Activated CD8-positive, alpha-beta memory T cell treated with anti-CD3 and anti-CD28 coated beads for 36 hours (primary cell): ENCODE measurements at regions not wholly inside any gene's neighbourhood (a gene's known extent, or its start where the extent isn't known, plus 50 kb on each side); places are given as distances from the start of the nearest gene placed in this dataset.
"Not testable (repeated sequence)": the region's sequence is repeated elsewhere in the genome, so short reads cannot be mapped to it uniquely, and the experiment has no call there.

ENCODE experiments used
- CTCF ChIA-PET: fragments of 350-600 bp; sonication (Branson Sonifier 250); formaldehyde crosslinking; loops from one replicate; lab custom pipeline; 2021; ENCODE audit warnings: antibody characterized with exemption; lab: Charles Lee
- POLR2A ChIA-PET: fragments of 350-600 bp; sonication (Branson Sonifier 250); formaldehyde crosslinking; loops from one replicate; lab custom pipeline; 2021; ENCODE audit warnings: antibody characterized with exemption; lab: Charles Lee

GRCh38 chr5:12652201-12652600, 748.0 kb upstream of the CTNND2 start:
- POLR2A ChIA-PET, result no interaction called here
- CTCF ChIA-PET, result no interaction called here

GRCh38 chr5:12648558-12648957, 744.3 kb upstream of the CTNND2 start:
- POLR2A ChIA-PET, result no interaction called here

GRCh38 chr5:12647613-12648012, 743.4 kb upstream of the CTNND2 start:
- POLR2A ChIA-PET, result no interaction called here
- CTCF ChIA-PET, result no interaction called here

More at GRCh38 chr5:12648558-12648957, 744.3 kb upstream of the CTNND2 start:
- CTCF ChIA-PET, result no interaction called here

GRCh38 chr5:12645582-12645981, 741.3 kb upstream of the CTNND2 start:
- ChIA-PET CTCF (no interaction called here), POLR2A (no interaction called here)

DNA sequence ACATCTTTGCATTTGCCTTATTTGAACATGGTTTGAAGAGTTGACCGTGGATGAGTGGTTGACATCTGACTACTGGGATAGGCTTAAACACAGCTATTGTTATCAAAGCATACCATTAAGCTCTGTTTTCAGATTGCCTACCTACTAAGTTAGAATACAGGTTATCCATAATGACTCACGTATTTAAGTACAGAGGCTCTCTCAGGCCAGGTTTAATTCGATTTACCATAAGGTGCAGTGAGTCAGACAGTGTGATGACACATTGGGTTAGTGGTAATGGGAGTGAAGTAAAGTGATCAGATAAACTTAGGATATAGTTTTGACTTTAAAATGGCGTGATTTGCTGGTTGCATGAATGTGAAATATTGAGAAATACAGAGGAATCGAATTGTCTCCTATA, 732.0 kb upstream of the CTNND2 start:
- ChIA-PET CTCF (no interaction called here), POLR2A (no interaction called here)

DNA sequence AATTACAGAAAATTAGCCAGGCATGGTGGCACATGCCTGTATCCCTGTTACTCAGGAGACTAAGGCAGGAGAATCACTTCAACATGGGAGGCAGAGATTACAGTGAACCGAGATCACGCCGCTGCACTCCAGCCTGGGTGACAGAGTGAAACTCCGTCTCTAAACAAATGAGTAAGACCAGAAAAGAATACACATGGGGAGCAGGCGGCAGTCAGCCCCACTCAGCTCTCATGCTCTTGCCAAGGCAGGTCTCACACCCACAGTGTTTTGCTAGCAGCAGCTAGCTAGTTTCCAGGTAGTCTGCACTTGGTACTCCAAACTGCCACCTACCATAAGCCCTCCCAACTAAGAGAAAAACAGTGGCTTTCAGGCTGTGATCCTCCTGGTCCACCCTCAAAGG, 722.3 kb upstream of the CTNND2 start:
- CTCF ChIA-PET, result no interaction called here
- POLR2A ChIA-PET, result no interaction called here

GRCh38 chr5:12625667-12626263, 721.5 kb upstream of the CTNND2 start:
- POLR2A ChIA-PET, result no interaction called here
- CTCF ChIA-PET, result no interaction called here

DNA sequence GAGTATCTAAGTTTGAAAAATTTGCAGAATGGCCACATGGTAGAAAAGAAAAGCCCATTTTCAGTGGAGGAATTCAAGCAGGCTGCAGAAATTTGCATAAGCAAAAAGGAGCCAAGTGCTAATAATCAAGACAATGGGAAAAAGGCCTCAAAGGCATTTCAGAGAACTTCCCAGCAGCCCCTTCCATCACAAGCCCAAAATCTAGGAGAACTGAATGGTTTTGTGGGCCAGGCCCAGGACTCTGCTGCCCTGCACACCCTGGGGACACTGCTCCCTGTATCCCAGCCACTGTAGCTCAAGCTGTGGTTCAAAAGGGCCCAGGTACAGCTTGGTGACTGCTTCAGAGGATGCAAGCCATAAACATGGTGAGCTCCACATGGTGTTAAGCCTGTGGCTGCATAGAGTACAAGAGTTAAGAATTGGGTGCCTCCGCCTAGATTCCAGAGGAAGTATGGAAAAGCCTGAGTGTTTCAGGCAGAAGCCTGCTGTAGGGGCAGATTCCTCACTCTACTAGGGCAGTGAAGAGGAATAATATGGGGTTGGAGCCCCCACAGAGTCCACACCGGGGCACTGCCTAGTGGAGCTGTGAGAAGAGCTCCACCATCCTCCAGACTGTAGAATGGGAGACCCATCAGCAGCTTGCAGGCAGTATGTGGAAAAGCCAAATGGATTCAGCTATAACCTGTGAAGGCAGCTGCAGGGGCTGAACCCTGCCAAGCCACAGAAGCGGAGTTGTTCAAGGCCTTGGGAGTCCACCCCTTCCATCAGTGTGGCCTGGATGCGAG, 720.7 kb upstream of the CTNND2 start:
- CTCF ChIA-PET, result no interaction called here
- POLR2A ChIA-PET, result no interaction called here

GRCh38 chr5:12623408-12623807, 719.2 kb upstream of the CTNND2 start:
- CTCF ChIA-PET, result no interaction called here
- POLR2A ChIA-PET, result no interaction called here

- CTCF ChIA-PET, result no interaction called here
- POLR2A ChIA-PET, result no interaction called here
These were observed 711.8 kb upstream of the CTNND2 start for GRCh38 chr5:12616093-12616492.

DNA sequence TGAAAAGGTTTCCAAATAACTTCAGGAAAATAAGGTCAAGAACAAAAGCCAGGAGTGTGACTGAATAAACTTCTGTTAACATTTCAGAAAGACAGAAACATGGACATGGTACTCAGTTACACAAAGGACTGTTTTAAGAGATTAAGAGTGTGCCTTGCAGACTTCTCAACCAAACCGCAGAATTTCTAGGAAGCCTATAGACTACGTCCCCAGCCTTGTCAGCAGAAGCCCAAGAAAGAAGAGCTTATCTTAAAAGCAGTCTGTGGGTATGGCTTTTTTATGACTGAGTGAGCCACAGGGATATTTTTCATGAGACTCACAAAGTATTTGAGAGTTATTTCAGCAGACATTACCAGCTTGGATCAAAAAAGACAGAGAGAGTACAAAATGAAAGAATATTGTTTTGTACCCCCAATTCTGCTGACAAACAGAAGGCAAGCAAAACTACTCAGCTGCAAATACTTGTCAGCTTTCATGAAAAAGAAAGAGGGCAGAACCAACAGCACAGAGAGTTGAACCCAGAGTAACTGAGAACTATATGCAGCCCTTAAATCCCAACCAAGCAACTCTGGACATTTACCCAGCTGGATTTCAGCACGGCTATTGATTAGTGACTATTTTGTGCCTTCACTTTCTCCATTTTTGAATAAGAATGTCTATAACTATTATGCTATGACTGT, 711.0 kb upstream of the CTNND2 start:
- ChIA-PET CTCF (no interaction called here), POLR2A (no interaction called here)

GRCh38 chr5:12614608-12615007, 710.4 kb upstream of the CTNND2 start:
- CTCF ChIA-PET, result no interaction called here

GRCh38 chr5:12611132-12611531, 706.9 kb upstream of the CTNND2 start:
- ChIA-PET CTCF (no interaction called here), POLR2A (no interaction called here)

More at GRCh38 chr5:12614608-12615007, 710.4 kb upstream of the CTNND2 start:
- POLR2A ChIA-PET, result no interaction called here

DNA sequence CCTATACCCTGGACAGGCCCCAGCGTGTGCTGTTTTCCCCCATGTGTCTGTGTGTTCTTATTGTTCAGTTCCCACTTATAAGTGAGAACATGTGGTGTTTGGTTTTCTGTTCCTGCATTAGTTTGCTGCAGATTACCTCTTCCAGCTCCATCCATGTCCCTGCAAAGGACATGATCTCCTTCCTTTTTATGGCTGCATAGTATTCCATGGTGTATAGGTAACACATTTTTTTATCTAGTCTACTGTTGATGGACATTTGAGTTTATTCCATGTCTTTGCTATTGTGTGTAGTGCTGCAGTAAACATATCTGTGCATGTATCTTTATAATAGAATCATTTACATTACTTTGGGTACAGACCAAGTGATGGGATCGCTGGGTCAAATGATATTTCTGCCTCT, 703.6 kb upstream of the CTNND2 start:
- CTCF ChIA-PET, POLR2A ChIA-PET: not testable (repeated sequence)

- POLR2A ChIA-PET, result no interaction called here
These were observed 688.0 kb upstream of the CTNND2 start for GRCh38 chr5:12592228-12592627.

DNA sequence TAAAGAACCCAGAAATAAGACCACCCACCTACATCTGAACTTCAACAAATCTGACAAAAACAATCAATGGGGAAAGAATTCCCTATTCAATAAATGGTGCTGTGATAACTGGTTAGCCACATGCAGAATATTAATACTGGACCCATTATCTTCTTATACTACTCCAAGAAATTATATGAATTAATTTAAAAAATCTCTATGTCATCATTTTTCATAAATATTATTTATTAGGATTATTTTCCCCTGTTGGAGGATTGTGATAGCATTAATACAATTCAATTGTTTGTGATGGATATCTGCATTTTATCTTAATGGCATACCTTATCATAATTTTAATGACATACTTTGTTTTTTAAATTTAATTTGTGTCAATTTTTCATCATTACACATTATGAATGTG, 682.2 kb upstream of the CTNND2 start:
- POLR2A ChIA-PET, result no interaction called here

More at GRCh38 chr5:12592228-12592627, 688.0 kb upstream of the CTNND2 start:
- CTCF ChIA-PET, result no interaction called here

GRCh38 chr5:12578803-12579202, 674.6 kb upstream of the CTNND2 start:
- CTCF ChIA-PET, POLR2A ChIA-PET: not testable (repeated sequence)

More for the DNA sequence above, 682.2 kb upstream of the CTNND2 start:
- CTCF ChIA-PET, result no interaction called here

DNA sequence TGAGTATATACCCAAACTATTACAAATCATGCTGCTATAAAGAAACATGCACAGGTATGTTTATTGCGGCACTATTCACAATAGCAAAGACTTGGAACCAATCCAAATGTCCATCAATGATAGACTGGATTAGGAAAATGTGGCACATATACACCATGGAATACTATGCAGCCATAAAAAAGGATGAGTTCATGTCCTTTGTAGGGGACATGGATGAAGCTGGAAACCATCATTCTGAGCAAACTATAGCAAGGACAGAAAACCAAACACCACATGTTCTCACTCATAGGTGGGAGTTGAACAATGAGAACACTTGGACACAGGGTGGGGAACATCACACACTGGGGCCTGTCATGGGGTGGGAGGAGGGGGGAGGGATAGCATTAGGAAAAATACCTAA, 672.7 kb upstream of the CTNND2 start:
- CTCF ChIA-PET, POLR2A ChIA-PET: not testable (repeated sequence)

DNA sequence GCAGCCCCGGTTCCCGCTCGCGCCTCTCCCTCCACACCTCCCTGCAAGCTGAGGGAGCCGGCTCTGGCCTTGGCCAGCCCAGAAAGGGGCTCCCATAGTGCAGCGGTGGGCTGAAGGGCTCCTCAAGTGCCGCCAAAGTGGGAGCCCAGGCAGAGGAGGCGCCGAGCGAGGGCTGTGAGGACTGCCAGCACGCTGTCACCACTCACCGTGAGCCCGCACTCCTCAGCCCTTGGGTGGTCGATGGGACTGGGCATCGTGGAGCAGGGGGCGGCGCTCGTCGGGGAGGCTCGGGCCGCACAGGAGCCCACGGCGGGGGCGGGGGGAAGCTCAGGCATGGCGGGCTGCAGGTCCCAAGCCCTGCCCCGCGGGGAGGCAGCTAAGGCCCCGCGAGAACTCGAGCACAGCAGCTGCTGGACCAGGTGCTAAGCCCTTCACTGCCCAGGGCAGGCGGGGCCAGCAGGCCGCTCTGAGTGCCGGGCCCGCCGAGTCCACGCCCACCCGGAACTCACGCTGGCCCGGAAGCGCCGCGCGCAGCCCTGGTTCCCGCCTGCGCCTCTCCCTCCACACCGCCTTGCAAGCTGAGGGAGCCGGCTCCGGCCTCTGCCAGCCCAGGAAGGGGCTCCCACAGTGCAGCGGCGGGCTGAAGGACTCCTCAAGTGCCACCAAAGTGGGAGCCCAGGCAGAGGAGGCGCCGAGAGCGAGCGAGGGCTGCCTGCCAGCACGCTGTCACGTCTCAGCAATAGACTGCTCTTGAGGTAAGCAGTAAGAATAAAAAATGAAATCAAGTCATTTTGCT, 670.2 kb upstream of the CTNND2 start:
- POLR2A ChIA-PET, CTCF ChIA-PET: not testable (repeated sequence)

DNA sequence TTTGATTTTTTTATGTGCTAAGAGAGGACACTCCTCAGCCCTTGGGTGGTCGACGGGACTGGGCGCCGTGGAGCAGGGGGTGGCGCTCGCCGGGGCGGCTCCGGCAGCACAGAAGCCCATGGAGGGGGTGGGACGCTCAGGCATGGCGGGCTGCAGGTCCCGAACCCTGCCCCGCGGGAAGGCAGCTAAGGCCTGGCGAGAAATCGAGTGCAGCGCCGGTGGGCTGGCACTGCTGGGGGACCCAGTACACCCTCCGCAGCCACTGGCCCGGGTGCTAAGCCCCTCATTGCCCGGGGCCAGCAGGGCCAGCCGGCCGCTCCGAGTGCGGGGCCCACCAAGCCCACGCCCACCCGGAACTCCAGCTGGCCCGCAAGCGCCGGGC, 669.7 kb upstream of the CTNND2 start:
- POLR2A ChIA-PET, CTCF ChIA-PET: not testable (repeated sequence)
